Body of pancreas (tissue), 4 donors: ENCODE measurements at regions not wholly inside any gene's neighbourhood (a gene's known extent, or its start where the extent isn't known, plus 50 kb on each side); places are given as distances from the start of the nearest gene placed in this dataset.

Experiments
- POLR2A ChIP-seq, 3 donors: fragments of 450-650 bp; IDR thresholded peaks; one replicate each; pipeline ENCODE4 v1.6.1; 2016; ENCODE audit warnings: antibody characterized with exemption in 3 of 3, mild to moderate bottlenecking in 2 of 3
- TF ChIP-seq, protein P1 (sequence below), 7 experiments: fragments of 450-650 bp in 4 of 7; fragments of 200-600 bp in 3 of 7; sonication (generic) in 3 of 7; IDR thresholded peaks; one replicate each; pipeline ENCODE4 v1.5.1; 2016 to 2019; ENCODE audit warnings: antibody characterized with exemption in 7 of 7

DNA sequence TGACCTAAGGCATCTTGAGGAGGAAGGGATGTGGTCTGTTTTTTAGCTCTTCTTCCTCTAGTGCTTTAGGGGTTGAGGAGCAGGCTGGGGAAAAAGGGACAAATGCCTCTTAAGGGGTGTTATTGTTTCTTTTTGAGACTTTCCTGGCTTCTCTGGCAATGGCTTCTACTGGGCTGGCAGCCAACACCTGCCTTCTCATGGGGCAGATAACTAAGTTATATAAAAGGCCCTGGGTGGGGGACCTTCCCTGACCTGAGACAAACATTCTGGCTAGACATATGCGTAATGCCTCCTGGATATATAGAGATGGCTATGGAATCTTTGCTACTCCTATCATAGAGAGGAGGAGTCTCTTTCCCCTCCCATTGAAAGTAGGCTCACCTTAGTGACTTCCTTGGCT lies 179.2 kb upstream of the PROK2 start:
- TF ChIP-seq, protein P1, sequence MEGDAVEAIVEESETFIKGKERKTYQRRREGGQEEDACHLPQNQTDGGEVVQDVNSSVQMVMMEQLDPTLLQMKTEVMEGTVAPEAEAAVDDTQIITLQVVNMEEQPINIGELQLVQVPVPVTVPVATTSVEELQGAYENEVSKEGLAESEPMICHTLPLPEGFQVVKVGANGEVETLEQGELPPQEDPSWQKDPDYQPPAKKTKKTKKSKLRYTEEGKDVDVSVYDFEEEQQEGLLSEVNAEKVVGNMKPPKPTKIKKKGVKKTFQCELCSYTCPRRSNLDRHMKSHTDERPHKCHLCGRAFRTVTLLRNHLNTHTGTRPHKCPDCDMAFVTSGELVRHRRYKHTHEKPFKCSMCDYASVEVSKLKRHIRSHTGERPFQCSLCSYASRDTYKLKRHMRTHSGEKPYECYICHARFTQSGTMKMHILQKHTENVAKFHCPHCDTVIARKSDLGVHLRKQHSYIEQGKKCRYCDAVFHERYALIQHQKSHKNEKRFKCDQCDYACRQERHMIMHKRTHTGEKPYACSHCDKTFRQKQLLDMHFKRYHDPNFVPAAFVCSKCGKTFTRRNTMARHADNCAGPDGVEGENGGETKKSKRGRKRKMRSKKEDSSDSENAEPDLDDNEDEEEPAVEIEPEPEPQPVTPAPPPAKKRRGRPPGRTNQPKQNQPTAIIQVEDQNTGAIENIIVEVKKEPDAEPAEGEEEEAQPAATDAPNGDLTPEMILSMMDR (IDR thresholded peaks at IDR 0.05) = no peak
- TF ChIP-seq POLR2A (IDR thresholded peaks at IDR 0.05) = no peak
